Medulla oblongata (tissue), 1 donor: ENCODE measurements at regions not wholly inside any gene's neighbourhood (a gene's known extent, or its start where the extent isn't known, plus 50 kb on each side); places are given as distances from the start of the nearest gene placed in this dataset.

ENCODE experiments used
- DNase-seq: peaks from one replicate; pipeline ENCODE4 v3.0.0-alpha.2; 2015; ENCODE audit errors: extremely low spot score

DNA sequence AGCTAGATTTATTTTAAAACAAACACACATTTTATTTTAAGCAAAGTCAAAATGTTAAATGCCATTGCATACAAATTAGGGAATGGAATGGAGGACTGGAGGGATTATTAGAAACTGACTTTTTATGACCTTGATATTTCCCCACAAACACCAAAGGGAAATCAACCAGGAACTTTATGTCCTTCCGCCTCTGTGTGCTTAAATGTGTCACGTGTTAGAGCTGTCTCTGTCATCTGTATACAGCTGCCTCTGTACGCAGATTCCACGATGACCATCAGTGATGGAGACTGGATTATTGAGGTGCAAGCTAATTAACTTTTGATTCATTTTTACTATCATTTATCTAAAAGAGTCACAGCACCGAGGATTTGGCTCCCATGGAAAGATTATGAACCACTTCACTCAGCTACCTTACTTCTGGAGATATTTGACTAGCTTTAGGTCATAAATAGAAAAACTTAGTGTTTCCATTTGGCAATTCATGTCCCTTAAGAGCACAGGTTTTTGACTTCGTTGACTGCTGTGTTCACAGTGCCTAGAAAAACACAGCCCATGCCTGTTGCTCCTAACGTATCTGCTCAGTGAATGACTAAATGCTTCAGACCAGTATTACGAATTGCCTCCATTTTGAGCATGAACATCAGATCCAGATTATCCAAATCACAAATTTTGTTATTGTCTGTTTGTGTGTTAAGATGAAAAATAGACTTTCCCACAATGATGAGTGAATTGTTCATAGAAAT, 1048.1 kb downstream of the MCTP2 start:
- DNase-seq: no peak

- no peak for DNase-seq
Observed at GRCh38 chr15:95280711-95281110, 1049.3 kb downstream of the MCTP2 start.

DNA sequence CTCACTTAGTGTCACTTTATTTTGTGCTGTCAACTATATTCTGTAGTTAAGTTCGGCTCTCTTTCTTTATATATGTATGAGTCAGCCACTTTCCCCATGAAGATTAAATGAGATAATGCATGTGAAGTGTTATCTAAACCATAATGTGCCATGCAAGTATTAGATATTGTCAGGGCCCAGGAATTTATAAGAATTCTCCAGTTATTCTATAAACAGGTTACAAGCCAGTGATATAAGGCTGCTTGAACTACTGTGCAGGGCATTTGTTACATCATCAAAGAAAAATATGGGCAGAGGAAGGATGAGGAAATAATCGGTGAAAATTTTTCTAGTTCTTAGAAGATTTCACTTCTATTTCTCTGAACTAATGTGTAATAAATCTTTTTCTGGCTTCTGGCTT, 1049.0 kb upstream of the NR2F2 start:
- no peak for DNase-seq

- DNase-seq: no peak
Observed at GRCh38 chr15:95284492-95284891, 1046.0 kb upstream of the NR2F2 start.

GRCh38 chr15:95284933-95285421, 1045.5 kb upstream of the NR2F2 start:
- DNase-seq: peak; percentile 13

GRCh38 chr15:95286352-95286880, 1044.1 kb upstream of the NR2F2 start:
- DNase-seq: no peak

DNA sequence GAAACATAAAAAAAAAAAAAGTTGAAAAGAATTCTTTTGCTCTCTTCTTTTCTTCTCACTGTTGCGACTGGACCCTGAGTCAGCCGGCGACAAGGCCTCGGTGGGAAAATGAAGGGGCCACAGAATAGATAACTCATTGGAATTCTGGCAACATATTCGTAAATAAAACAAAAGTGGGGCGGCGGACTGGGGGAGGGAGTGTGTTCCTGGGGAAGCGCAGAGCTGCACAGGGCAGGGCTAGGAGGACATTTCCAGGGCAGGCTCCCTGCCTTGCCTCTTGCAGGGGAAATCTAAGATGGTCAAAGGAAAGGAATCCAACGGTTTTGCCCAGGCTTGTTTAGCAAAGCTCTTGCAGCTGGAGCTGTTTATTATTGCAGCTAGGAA, 1042.8 kb upstream of the NR2F2 start:
- DNase-seq: no peak

GRCh38 chr15:95288626-95289025, 1041.9 kb upstream of the NR2F2 start:
- DNase-seq: no peak

GRCh38 chr15:95290176-95290974, 1040.1 kb upstream of the NR2F2 start:
- no peak for DNase-seq

DNA sequence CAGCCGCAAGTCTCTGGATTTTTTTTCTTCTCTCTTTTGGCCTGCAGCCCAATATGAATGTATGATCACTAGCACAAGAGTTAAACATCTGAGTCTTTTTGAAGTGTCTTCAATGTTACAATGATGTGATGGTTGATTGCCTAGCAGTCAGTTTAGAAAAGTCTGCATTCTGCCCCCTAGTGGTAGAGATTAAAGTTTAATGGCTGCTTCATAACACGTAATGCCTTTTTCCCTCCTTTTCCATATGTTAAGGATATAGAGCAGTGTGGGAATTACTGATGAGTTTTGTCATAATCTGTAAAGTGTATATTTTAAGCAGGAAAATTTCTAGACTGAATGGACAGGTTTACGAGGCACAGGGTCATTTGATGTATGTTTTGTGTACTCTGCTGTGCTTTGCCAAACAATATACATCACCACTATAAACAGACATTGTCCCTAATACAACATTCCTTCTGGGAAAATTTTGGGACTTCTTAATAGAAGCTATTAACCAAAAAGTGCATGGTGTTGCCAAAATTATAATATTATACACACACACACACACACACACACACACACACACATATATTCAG, 1038.5 kb upstream of the NR2F2 start:
- DNase-seq: peak; percentile 64

DNA sequence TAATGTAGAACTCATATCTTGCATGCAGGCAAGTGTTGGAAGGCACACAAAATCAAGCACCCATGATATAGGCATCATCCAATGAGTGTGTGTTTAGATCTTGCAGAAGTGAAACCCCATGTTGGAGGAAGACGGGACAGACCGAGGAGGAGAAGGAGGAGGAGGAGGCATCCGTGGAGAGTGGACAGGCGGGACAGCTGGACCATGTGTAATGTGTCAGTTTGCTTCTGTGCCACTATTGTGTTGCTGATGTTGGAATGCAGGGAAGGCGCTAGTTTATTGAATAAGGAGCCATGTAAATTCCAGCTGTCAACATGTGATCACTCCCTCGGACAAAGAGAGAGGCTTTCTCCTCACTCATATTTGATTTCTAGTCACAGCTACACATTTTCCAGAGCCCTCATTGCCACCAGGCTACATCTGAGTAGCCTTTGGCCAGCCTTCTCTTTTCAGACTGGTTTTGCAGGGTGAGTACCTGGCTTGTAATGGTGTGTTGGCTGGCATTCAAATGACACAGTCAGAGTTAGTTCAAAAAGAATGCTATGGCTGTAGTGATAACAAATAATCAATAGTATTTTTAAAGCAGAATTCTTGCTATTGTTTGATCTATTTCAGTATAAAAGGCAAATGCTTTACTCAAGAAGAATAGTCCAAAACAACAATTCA, 1037.6 kb upstream of the NR2F2 start:
- no peak for DNase-seq

DNA sequence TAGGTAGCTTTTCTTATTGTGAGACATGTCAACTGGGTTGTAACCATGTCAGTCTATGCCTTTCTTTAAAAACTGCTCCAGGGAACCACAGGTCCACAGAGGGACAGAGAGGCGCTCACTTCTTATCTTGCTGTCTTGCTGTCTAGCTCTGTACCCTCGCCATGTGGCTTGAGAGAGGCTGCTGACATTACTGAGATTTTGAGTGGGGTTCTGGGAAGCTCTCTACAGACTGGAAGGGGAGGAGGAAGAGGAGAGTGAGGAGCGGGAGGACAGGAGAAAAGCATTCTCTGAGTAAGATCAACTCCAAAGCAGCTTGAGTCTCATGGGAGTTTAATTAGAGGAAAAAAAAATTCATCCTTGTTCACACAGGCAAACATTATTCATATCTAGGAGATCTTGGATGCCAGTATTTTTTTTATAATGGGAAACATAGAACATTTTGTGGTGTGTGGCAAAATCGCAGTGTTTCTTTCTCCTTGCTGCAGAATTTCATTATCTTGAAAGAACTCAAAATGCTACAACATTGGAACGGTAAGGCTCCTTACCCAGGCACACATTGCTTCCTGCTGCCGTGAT, 1037.0 kb upstream of the NR2F2 start:
- no peak for DNase-seq

DNA sequence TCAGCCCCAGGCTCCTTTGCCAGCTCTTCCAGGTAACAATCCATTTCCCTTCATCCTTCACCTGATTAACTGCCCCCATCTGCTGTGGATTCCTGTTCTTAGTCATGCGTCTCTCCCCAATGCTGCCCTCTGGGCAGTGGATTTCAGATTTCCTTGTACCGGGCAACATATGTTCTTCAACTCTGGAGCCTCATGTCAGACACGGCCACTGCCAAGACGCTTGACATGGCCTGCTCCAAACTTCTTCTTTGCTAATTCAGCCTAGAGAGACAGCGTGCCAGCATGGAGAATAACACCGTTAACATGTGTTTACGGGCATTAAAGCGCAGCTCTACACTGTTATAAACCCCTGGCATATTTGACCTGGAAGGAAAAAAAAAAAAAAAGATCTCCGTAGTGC, 1035.1 kb upstream of the NR2F2 start:
- no peak for DNase-seq

DNA sequence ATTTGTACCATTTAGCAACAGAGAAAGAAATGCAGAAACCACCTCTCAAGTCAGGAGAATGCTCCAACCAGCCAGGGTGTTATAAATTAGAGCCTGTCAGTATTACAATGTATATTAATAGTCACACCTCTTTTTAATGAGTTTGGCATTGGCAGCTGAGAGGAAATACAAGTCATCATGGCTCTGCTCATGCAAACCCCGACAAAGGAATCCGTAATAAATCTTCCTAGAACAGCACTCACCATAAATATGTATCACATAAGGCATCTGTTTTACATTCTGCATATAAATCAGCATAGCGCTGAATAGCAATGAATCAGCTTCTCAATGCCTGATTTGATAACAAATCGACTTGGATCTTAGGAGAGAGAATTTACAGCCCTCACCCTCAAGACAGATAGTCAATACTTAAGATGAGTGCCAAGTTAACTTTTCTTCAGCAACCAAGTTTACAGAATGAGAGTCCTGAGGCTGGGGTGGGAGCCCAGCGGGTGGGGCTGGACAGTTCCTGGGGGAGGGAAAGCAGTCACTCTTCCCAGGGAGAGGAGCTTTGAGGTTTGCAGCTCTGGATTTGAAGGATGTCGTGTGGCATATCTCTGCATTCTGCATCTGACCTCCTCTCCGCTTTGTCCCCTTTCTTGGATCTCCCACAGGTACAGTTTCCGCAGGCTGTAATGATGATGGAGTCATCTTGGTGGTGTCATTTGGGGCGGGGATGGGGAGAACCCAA, 1034.4 kb upstream of the NR2F2 start:
- DNase-seq: no peak

DNA sequence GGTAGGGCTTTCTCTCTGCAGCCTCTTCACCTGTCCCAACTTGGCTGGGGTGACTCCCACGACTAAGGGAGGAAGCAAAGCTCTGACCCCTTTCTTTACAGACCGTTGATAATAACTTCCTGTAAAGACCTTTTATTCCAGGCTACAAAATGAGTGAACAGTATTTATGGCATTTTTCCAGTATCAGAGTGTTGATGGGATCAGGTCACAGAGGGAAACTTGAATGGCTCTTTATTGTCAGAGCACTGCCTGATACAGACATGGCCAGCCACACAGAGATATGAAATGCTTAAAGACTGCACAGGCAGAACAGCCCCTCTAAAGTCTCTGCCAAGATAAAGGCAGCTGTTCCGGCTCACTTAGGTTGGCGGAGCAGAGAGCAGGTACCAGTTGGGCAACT, 1033.9 kb upstream of the NR2F2 start:
- no peak for DNase-seq

- no peak for DNase-seq
Observed at GRCh38 chr15:95298729-95299128, 1031.8 kb upstream of the NR2F2 start.

DNA sequence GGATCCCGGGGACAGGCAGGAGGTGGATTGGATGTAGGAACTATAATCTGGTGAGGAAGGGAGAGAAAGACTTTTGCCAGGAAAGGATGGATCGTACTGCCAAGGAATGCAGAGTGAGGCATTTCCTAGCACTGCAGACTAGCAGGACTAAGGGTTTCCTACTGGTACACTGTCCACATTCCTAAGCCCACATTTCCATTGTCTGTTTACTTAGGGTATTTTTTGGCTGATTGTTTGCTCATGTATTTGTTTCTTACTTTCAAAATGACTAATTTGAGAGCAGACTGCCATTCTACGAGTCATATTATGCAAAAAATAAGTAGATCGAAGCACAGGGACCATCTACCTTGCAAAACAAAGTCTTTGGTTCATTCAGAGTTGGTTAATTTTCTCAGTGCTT, 1029.5 kb upstream of the NR2F2 start:
- DNase-seq: no peak

DNA sequence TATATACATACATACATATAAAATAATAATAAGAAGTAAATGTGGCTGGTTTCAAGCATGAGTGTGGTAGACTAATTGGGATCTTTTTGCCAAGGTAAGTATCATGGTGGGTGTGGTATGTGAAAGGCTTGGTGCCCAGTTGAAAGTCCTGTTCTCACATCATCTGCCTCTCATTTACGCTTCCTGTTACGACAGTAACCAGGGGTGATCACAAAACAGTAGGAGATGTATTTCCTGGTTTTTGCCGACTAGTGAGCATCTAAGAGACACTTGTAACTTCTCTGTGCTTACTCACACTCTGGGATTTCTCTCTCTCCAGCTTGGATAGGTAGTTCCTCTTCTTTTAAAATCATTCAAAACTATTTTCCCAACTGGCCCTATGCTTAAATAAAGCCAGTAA, 1028.3 kb upstream of the NR2F2 start:
- no peak for DNase-seq

GRCh38 chr15:95302809-95303208, 1027.7 kb upstream of the NR2F2 start:
- DNase-seq: no peak

GRCh38 chr15:95303713-95304112, 1026.8 kb upstream of the NR2F2 start:
- DNase-seq: no peak
